ENCODE measurements at regions not wholly inside any gene's neighbourhood (a gene's known extent, or its start where the extent isn't known, plus 50 kb on each side); places are given as distances from the start of the nearest gene placed in this dataset.
A peak's percentile ranks its signal among the peaks of the same experiment; 100 is the strongest.

DNA sequence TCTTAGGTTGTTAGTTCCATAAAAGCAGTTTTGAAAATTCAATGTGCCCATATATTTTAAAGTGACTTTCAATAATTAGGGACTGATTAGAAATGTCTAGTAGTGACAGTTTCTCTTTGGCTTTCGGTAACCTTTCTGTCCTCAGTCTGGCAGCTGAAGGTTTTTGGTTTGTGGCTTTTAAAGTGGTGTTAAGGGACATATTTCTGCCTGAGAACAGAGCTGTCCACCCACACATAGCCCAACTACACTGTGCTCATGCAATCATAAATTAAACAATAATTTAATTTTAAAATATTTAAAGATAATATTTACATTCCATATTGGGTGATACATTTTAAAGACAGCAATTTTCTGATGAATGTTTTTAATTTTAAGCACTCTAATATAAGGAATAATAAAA lies 335.0 kb upstream of the TENM3 start:
- H3K4me1 ChIP-seq (ENCODE audit: control insufficient read depth, insufficient read depth, low read length): no peaks in the 10 kb centered on the region
- H3K4me3 ChIP-seq (ENCODE audit: low read length): no peak overlapping the region
- no CpG with 5 or more reads among the region's 1 CpG for WGBS (ENCODE audit: insufficient coverage)
- H3K27me3 ChIP-seq (ENCODE audit: control insufficient read depth, insufficient read depth, low read length): no peaks in the 10 kb centered on the region
- H3K27ac ChIP-seq (ENCODE audit: low read length): no peak overlapping the region
- H3K36me3 ChIP-seq (ENCODE audit: control insufficient read depth, insufficient read depth, low read length): no peaks in the 10 kb centered on the region
- no peak for DNase-seq
- H3K9me3 ChIP-seq (replicated peaks; ENCODE audit: control insufficient read depth, low read depth, low read length): peaks cover 4% of the 10 kb centered on the region

DNA sequence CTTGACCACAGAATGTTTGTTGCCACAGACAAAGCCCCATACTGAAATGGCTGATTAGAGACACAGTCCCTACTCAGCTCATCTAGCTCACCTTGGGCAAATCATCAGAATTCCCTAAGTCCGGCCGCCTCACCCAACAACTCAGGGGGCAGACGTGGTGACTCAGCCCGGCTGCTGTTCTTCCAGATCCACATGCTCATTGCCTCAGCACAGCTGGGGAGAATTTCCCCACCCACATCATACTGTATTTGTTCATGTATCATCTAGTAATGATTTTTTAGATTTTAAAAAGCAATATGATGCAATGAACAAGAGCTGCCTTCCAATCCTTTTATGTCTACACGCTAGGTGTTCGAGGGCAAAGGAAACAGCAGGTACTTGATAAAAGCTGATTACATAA lies 333.8 kb upstream of the TENM3 start:
- no peak for DNase-seq
- no peak overlapping the region for H3K4me3 ChIP-seq (ENCODE audit: low read length)
- no peaks in the 10 kb centered on the region for H3K4me1 ChIP-seq (ENCODE audit: control insufficient read depth, insufficient read depth, low read length)
- 60% methylated on average over 2 of the region's 6 CpGs for WGBS (ENCODE audit: insufficient coverage)
- no peaks in the 10 kb centered on the region for H3K27me3 ChIP-seq (ENCODE audit: control insufficient read depth, insufficient read depth, low read length)
- H3K9me3 ChIP-seq (replicated peaks; ENCODE audit: control insufficient read depth, low read depth, low read length): peaks cover 6% of the 10 kb centered on the region
- no peaks in the 10 kb centered on the region for H3K36me3 ChIP-seq (ENCODE audit: control insufficient read depth, insufficient read depth, low read length)
- H3K27ac ChIP-seq (ENCODE audit: low read length): no peak overlapping the region

DNA sequence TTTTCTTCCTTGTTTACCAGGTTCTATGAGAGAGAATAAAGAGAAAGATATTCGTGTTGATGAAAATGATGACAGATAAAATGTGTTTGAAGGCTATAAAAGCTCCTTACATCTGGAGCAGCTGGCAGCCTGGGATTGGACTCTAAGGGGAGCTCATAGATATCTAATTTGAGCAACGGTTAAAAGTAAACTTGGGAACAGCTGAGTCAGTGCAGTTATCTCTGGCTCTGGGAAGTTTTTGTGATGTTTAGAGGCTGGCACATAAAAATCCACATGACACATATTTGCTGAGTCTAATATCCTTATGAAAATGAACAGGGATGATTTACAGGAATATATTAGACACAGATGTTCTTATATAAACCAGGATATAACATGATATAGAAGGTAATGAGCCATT lies 331.8 kb upstream of the TENM3 start:
- peak; percentile 12 for DNase-seq
- Histone ChIP-seq H3K4me1 (ENCODE audit: control insufficient read depth, insufficient read depth, low read length) (no peaks in the 10 kb centered on the region), H3K27me3 (ENCODE audit: control insufficient read depth, insufficient read depth, low read length) (no peaks in the 10 kb centered on the region), H3K4me3 (ENCODE audit: low read length) (no peak overlapping the region), H3K36me3 (ENCODE audit: control insufficient read depth, insufficient read depth, low read length) (no peaks in the 10 kb centered on the region), H3K27ac (ENCODE audit: low read length) (no peak overlapping the region), H3K9me3 (replicated peaks; ENCODE audit: control insufficient read depth, low read depth, low read length) (peaks cover 3% of the 10 kb centered on the region)
- WGBS (ENCODE audit: insufficient coverage): no CpG with 5 or more reads among the region's 2 CpGs

DNA sequence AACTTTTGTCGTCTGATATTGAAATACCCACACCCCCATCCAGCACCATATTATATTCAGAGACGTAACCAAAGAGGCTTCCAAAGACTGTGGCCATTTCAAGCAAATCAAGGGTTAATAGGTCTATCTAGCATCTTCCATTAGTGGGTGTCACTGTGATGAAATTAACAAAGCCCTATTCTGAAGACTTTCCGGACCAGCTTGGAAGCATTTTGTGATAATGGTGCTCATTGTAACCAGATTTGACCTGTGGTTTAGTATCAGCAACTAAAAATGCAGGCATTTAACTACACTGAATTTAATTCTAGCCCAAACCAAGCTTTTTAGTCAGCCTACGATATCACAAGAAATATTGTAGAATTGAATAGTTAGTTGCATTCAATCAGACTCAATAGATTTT lies 309.7 kb upstream of the TENM3 start:
- no peaks in the 10 kb centered on the region for H3K9me3 ChIP-seq (replicated peaks; ENCODE audit: control insufficient read depth, low read depth, low read length)
- no peaks in the 10 kb centered on the region for H3K4me1 ChIP-seq (ENCODE audit: control insufficient read depth, insufficient read depth, low read length)
- DNase-seq: no peak
- no peaks in the 10 kb centered on the region for H3K27me3 ChIP-seq (ENCODE audit: control insufficient read depth, insufficient read depth, low read length)
- no peak overlapping the region for H3K4me3 ChIP-seq (ENCODE audit: low read length)
- WGBS (ENCODE audit: insufficient coverage): 100% methylated on average over 1 of the region's 4 CpGs
- H3K36me3 ChIP-seq (ENCODE audit: control insufficient read depth, insufficient read depth, low read length): no peaks in the 10 kb centered on the region
- no peak overlapping the region for H3K27ac ChIP-seq (ENCODE audit: low read length)

DNA sequence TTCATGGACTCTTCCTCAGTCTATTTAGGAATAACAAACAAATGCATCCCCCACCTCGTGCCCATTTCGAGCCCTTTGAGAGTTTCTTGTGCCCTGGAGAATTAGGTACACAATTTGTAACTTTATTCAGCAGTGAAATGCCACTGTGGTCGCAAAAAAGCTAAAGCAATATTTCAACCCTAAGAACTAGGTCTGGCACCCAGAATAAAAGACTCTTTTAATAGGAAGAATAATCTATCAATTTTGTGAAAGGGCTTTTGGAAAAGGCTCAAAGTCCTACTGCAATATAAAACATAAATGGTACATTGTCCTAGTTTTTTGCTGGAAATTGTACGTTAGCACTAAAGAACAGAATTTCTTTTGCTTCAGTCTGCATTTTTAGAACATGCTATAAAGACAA lies 304.6 kb upstream of the TENM3 start:
- Histone ChIP-seq H3K27ac (ENCODE audit: low read length) (no peak overlapping the region), H3K4me1 (ENCODE audit: control insufficient read depth, insufficient read depth, low read length) (no peaks in the 10 kb centered on the region), H3K9me3 (replicated peaks; ENCODE audit: control insufficient read depth, low read depth, low read length) (no peaks in the 10 kb centered on the region), H3K4me3 (ENCODE audit: low read length) (no peak overlapping the region), H3K27me3 (ENCODE audit: control insufficient read depth, insufficient read depth, low read length) (no peaks in the 10 kb centered on the region), H3K36me3 (ENCODE audit: control insufficient read depth, insufficient read depth, low read length) (no peaks in the 10 kb centered on the region)
- WGBS (ENCODE audit: insufficient coverage): 63% methylated on average over 2 of the region's 4 CpGs
- DNase-seq: no peak

DNA sequence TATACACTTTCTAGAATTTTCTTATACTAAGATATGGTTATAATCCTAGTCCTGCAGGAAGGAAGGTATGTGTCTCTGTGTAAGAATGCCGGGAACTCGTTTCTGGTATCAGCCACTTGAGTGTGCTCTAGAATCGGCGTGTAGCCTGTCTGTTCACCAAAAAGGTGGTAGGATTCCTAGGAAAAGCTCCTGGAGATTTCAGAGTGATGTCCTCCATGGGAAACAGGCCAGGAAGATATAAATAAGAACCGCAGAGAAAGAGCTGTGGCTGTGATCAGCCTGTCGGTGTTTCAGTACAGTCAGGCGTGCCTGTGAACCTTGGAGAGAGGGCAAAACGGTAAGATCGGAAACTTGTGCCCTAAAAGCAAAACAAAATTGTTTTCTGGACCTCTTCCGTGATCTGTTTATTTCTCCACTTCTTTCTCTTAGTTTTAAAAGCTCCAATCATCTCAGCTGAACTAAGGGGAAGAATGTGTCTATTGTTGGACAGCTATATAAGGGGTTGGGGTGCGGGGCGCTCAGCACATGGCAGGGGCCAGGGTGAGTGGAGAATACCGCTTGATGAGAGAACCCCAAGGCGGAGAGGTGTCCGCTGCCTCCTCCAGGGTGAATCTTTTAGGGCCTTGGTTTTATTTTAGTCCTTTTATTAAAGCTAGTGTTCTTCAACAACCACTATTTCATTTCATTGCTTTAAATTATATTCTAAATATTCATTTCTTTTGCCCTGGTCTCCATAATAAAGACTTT lies 303.8 kb upstream of the TENM3 start:
- no peak overlapping the region for H3K4me3 ChIP-seq (ENCODE audit: low read length)
- 41% methylated on average over 7 of the region's 15 CpGs for WGBS (ENCODE audit: insufficient coverage)
- H3K27ac ChIP-seq (ENCODE audit: low read length): no peak overlapping the region

DNA sequence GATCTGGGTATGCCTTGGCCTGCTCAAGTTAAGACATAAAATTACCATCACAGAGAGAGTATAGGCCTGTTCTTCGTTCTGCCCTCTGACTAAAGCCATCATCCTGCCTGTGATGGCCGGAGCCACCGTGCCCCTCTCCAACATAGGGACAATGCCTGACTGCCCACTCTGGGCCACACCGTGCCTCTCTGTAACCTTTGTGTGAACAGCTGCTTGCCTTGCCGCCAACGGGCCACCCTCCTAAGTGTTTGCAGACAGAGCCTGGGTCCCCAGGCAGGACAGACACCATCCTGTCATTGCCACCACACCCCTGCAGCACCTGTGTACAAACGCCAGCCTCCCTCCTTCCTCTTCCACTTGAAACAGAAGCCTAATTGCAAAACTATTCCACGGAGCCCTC lies 298.7 kb upstream of the TENM3 start:
- no peaks in the 10 kb centered on the region for H3K36me3 ChIP-seq (ENCODE audit: control insufficient read depth, insufficient read depth, low read length)
- no peak overlapping the region for H3K4me3 ChIP-seq (ENCODE audit: low read length)
- no peaks in the 10 kb centered on the region for H3K9me3 ChIP-seq (replicated peaks; ENCODE audit: control insufficient read depth, low read depth, low read length)
- H3K4me1 ChIP-seq (ENCODE audit: control insufficient read depth, insufficient read depth, low read length): no peaks in the 10 kb centered on the region
- no peak for DNase-seq
- no peaks in the 10 kb centered on the region for H3K27me3 ChIP-seq (ENCODE audit: control insufficient read depth, insufficient read depth, low read length)
- H3K27ac ChIP-seq (ENCODE audit: low read length): no peak overlapping the region
- 80% methylated on average over 7 of the region's 8 CpGs for WGBS (ENCODE audit: insufficient coverage)

More for the DNA sequence above, 303.8 kb upstream of the TENM3 start:
- Histone ChIP-seq H3K4me1 (ENCODE audit: control insufficient read depth, insufficient read depth, low read length) (no peaks in the 10 kb centered on the region), H3K27me3 (ENCODE audit: control insufficient read depth, insufficient read depth, low read length) (no peaks in the 10 kb centered on the region), H3K9me3 (replicated peaks; ENCODE audit: control insufficient read depth, low read depth, low read length) (no peaks in the 10 kb centered on the region), H3K36me3 (ENCODE audit: control insufficient read depth, insufficient read depth, low read length) (no peaks in the 10 kb centered on the region)
- DNase-seq: peak; percentile 67

DNA sequence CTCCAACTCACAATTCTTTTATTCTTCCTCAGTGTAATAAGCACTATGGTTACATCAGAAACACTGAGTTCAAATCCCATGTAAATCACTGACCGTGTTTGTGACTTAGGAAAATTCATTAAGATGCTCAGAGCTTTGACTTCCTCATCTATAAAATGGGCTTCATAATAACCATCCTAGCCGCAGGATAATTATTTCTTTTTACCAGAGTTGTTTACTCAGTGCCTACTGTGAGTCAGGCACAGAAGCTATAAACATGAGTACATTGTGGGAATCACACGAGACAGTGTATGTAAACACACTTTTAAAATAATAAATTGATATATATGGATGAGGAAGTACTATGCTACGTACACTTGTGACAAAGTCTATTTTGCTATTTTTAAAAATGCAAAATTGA lies 296.3 kb upstream of the TENM3 start:
- Histone ChIP-seq H3K4me1 (ENCODE audit: control insufficient read depth, insufficient read depth, low read length) (no peaks in the 10 kb centered on the region), H3K9me3 (replicated peaks; ENCODE audit: control insufficient read depth, low read depth, low read length) (no peaks in the 10 kb centered on the region), H3K36me3 (ENCODE audit: control insufficient read depth, insufficient read depth, low read length) (no peaks in the 10 kb centered on the region), H3K27ac (ENCODE audit: low read length) (no peak overlapping the region), H3K27me3 (ENCODE audit: control insufficient read depth, insufficient read depth, low read length) (no peaks in the 10 kb centered on the region), H3K4me3 (ENCODE audit: low read length) (no peak overlapping the region)
- whole genome bisulfite sequencing (ENCODE audit: insufficient coverage): 100% methylated on average over 1 of the region's 4 CpGs
- DNase-seq: no peak

DNA sequence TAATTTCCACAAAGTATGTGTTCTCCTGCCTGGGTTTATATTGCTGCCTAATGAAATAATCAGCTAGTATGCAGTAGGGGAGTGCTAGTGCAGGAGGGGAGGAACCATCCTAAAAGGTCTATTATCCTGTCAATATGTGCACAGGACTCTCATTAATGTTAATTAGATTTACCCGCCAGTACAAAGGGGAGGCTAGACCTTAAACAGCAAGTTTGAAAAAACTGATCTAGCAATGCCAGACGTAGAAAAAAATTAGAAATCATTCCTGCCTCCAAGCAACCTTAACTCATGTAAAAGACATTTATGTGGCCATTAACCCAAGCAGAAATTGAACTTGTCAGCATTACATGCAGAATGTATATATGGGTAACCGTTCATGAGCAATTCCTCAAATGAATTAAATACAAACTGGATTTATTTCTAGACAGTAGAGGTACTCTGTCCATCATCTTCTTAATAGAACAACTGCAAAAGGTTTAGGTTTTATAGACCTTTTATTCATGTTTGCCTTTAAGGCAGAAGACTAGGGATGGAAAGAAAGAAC lies 294.3 kb upstream of the TENM3 start:
- no peaks in the 10 kb centered on the region for H3K36me3 ChIP-seq (ENCODE audit: control insufficient read depth, insufficient read depth, low read length)
- no peaks in the 10 kb centered on the region for H3K27me3 ChIP-seq (ENCODE audit: control insufficient read depth, insufficient read depth, low read length)
- H3K9me3 ChIP-seq (replicated peaks; ENCODE audit: control insufficient read depth, low read depth, low read length): no peaks in the 10 kb centered on the region
- H3K4me3 ChIP-seq (ENCODE audit: low read length): no peak overlapping the region
- H3K27ac ChIP-seq (ENCODE audit: low read length): no peak overlapping the region
- DNase-seq: no peak
- WGBS (ENCODE audit: insufficient coverage): no CpG with 5 or more reads among the region's 3 CpGs
- no peaks in the 10 kb centered on the region for H3K4me1 ChIP-seq (ENCODE audit: control insufficient read depth, insufficient read depth, low read length)

DNA sequence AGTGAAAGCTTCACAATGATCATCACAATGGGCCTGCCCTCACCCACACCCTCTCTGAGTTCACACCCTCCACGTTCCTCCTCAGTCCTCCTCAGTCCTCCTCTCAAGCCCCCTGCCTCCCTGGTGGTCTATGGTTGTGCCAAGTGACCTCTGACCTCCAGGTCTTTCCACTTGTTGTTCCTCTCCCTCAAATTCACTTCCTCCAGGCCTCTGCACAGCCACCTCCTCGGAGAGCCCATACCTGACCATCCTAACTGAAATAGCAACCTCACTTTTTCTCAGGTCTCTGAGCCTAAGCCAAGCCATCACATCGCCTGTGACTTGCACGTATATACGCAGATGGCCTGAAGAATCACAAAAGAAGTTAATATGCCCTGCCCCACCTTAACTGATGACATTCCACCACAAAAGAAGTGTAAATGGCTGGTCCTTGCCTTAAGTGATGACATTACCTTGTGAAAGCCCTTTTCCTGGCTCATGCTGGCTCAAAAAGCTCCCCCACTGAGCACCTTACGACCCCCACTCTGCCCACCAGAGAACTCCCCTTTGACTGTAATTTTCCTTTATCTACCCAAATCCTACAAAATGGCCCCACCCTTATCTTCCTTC lies 293.4 kb upstream of the TENM3 start:
- Histone ChIP-seq H3K27ac (ENCODE audit: low read length) (no peak overlapping the region), H3K36me3 (ENCODE audit: control insufficient read depth, insufficient read depth, low read length) (no peaks in the 10 kb centered on the region), H3K4me1 (ENCODE audit: control insufficient read depth, insufficient read depth, low read length) (no peaks in the 10 kb centered on the region), H3K27me3 (ENCODE audit: control insufficient read depth, insufficient read depth, low read length) (no peaks in the 10 kb centered on the region), H3K4me3 (ENCODE audit: low read length) (no peak overlapping the region), H3K9me3 (replicated peaks; ENCODE audit: control insufficient read depth, low read depth, low read length) (no peaks in the 10 kb centered on the region)
- 77% methylated on average over 3 of the region's 6 CpGs for WGBS (ENCODE audit: insufficient coverage)
- DNase-seq: no peak

Measured in muscle of leg (tissue), 3 donors.